ENCODE measurements at regions not wholly inside any gene's neighbourhood (a gene's known extent, or its start where the extent isn't known, plus 50 kb on each side); places are given as distances from the start of the nearest gene placed in this dataset.

GRCh38 chr7:47677093-47677492 lies 95.2 kb upstream of the TNS3 start:
- H3K27me3 ChIP-seq, result no peaks in the 10 kb centered on the region
- no peaks in the 10 kb centered on the region for H3K4me1 ChIP-seq (ENCODE audit: insufficient read depth)
- H3K27ac ChIP-seq, result no peak overlapping the region
- TF ChIP-seq EP300 (IDR thresholded peaks at IDR 0.05) (no peak), CTCF (IDR thresholded peaks at IDR 0.05) (no peak), POLR2A (IDR thresholded peaks at IDR 0.05) (no peak)
- 96 to 98% (median 97%) methylated on average over 2 of the region's 2 CpGs for WGBS, 3 donors
- DNase-seq, result no peak
- intact Hi-C loops (cut with DNase I), result no loop called here
- no peak overlapping the region for H3K4me3 ChIP-seq
- H3K9me3 ChIP-seq, result no peaks in the 10 kb centered on the region
- H3K36me3 ChIP-seq, result no peaks in the 10 kb centered on the region

GRCh38 chr7:47672977-47673381 lies 91.1 kb upstream of the TNS3 start:
- Histone ChIP-seq H3K4me1 (ENCODE audit: insufficient read depth) (no peaks in the 10 kb centered on the region), H3K36me3 (no peaks in the 10 kb centered on the region), H3K27me3 (no peaks in the 10 kb centered on the region), H3K27ac (no peak overlapping the region), H3K9me3 (no peaks in the 10 kb centered on the region), H3K4me3 (no peak overlapping the region)
- intact Hi-C loops (cut with DNase I), result no loop called here
- WGBS, 3 donors, result 89 to 93% (median 90%) methylated on average over 3 of the region's 3 CpGs
- TF ChIP-seq CTCF (IDR thresholded peaks at IDR 0.05) (no peak), EP300 (IDR thresholded peaks at IDR 0.05) (no peak), POLR2A (IDR thresholded peaks at IDR 0.05) (no peak)
- no peak for DNase-seq

- intact Hi-C loops (cut with DNase I), result no loop called here
- no peak for DNase-seq
- no peaks in the 10 kb centered on the region for H3K9me3 ChIP-seq
- H3K4me3 ChIP-seq, result no peak overlapping the region
- H3K27ac ChIP-seq, result no peak overlapping the region
- H3K36me3 ChIP-seq, result no peaks in the 10 kb centered on the region
- no peaks in the 10 kb centered on the region for H3K27me3 ChIP-seq
- TF ChIP-seq EP300 (IDR thresholded peaks at IDR 0.05), result no peak
- no peak for TF ChIP-seq CTCF (IDR thresholded peaks at IDR 0.05)
- TF ChIP-seq POLR2A (IDR thresholded peaks at IDR 0.05), result no peak
- H3K4me1 ChIP-seq (ENCODE audit: insufficient read depth), result no peaks in the 10 kb centered on the region
- WGBS, 3 donors, result 58 to 87% (median 75%) methylated on average over 7 of the region's 7 CpGs
Measured at GRCh38 chr7:47672271-47672791, 90.4 kb upstream of the TNS3 start.

GRCh38 chr7:47671358-47671757 lies 89.4 kb upstream of the TNS3 start:
- no peaks in the 10 kb centered on the region for H3K4me1 ChIP-seq (ENCODE audit: insufficient read depth)
- DNase-seq, result no peak
- H3K27me3 ChIP-seq, result no peaks in the 10 kb centered on the region
- 91 to 93% (median 93%) methylated on average over 13 of the region's 13 CpGs for WGBS, 3 donors
- H3K27ac ChIP-seq, result no peak overlapping the region
- no peaks in the 10 kb centered on the region for H3K36me3 ChIP-seq
- intact Hi-C loops (cut with DNase I), result no loop called here
- TF ChIP-seq EP300 (IDR thresholded peaks at IDR 0.05) (no peak), CTCF (IDR thresholded peaks at IDR 0.05) (no peak), POLR2A (IDR thresholded peaks at IDR 0.05) (no peak)
- no peak overlapping the region for H3K4me3 ChIP-seq
- no peaks in the 10 kb centered on the region for H3K9me3 ChIP-seq
